ENCODE measurements at regions not wholly inside any gene's neighbourhood (a gene's known extent, or its start where the extent isn't known, plus 50 kb on each side); places are given as distances from the start of the nearest gene placed in this dataset.

- Mint-ChIP-seq H3K9me3 (ENCODE audit: low read depth) (peaks cover 3% of the 10 kb centered on the region), H3K4me3 (no peak overlapping the region), H3K27me3 (no peaks in the 10 kb centered on the region), H3K36me3 (ENCODE audit: low read depth) (no peaks in the 10 kb centered on the region), H3K27ac (no peak overlapping the region), H3K4me1 (no peaks in the 10 kb centered on the region)
- no peak for DNase-seq
- ChIA-PET POLR2A (no interaction called here), CTCF (no interaction called here)
- intact Hi-C loops (cut with DNase I, micrococcal nuclease), result no loop called here
- no peak for ATAC-seq
Measured at GRCh38 chr6:9173229-9173628, 737.9 kb upstream of the SLC35B3 start.

GRCh38 chr6:9172096-9172495, 736.8 kb upstream of the SLC35B3 start:
- no peak overlapping the region for H3K27ac Mint-ChIP-seq
- H3K9me3 Mint-ChIP-seq (ENCODE audit: low read depth), result peaks cover 3% of the 10 kb centered on the region
- no peaks in the 10 kb centered on the region for H3K36me3 Mint-ChIP-seq (ENCODE audit: low read depth)
- CTCF ChIA-PET, result no interaction called here
- H3K4me1 Mint-ChIP-seq, result no peaks in the 10 kb centered on the region
- no peak overlapping the region for H3K4me3 Mint-ChIP-seq
- no peak for DNase-seq
- ATAC-seq, result no peak
- intact Hi-C loops (cut with DNase I, micrococcal nuclease), result no loop called here
- no peaks in the 10 kb centered on the region for H3K27me3 Mint-ChIP-seq
- POLR2A ChIA-PET, result no interaction called here

GRCh38 chr6:9168669-9169068, 733.3 kb upstream of the SLC35B3 start:
- Mint-ChIP-seq H3K9me3 (ENCODE audit: low read depth) (peaks cover 3% of the 10 kb centered on the region), H3K27ac (no peak overlapping the region), H3K4me1 (no peaks in the 10 kb centered on the region), H3K27me3 (no peaks in the 10 kb centered on the region), H3K36me3 (ENCODE audit: low read depth) (no peaks in the 10 kb centered on the region), H3K4me3 (no peak overlapping the region)
- ATAC-seq (no peak), DNase-seq (no peak)
- intact Hi-C loops (cut with DNase I, micrococcal nuclease), result no loop called here
- POLR2A ChIA-PET, result no interaction called here
- CTCF ChIA-PET, result no interaction called here

GRCh38 chr6:9161731-9162130, 726.4 kb upstream of the SLC35B3 start:
- Mint-ChIP-seq H3K9me3 (ENCODE audit: low read depth) (peaks cover 15% of the 10 kb centered on the region), H3K4me3 (no peak overlapping the region), H3K4me1 (no peaks in the 10 kb centered on the region), H3K27ac (no peak overlapping the region), H3K36me3 (ENCODE audit: low read depth) (no peaks in the 10 kb centered on the region), H3K27me3 (peaks cover 4% of the 10 kb centered on the region)
- intact Hi-C loops (cut with DNase I, micrococcal nuclease), result no loop called here
- ChIA-PET POLR2A (no interaction called here), CTCF (no interaction called here)
- DNase-seq (no peak), ATAC-seq (no peak)

GRCh38 chr6:9159051-9159450, 723.7 kb upstream of the SLC35B3 start:
- H3K27ac Mint-ChIP-seq, result no peak overlapping the region
- ATAC-seq (no peak), DNase-seq (no peak)
- intact Hi-C loops (cut with DNase I, micrococcal nuclease), result no loop called here
- CTCF ChIA-PET, result no interaction called here
- no peaks in the 10 kb centered on the region for H3K4me1 Mint-ChIP-seq
- POLR2A ChIA-PET, result no interaction called here
- H3K9me3 Mint-ChIP-seq (ENCODE audit: low read depth), result peaks cover 12% of the 10 kb centered on the region
- H3K27me3 Mint-ChIP-seq, result peaks cover 4% of the 10 kb centered on the region
- no peak overlapping the region for H3K4me3 Mint-ChIP-seq
- H3K36me3 Mint-ChIP-seq (ENCODE audit: low read depth), result no peaks in the 10 kb centered on the region

GRCh38 chr6:9155836-9156235, 720.5 kb upstream of the SLC35B3 start:
- no peaks in the 10 kb centered on the region for H3K4me1 Mint-ChIP-seq
- CTCF ChIA-PET, result no interaction called here
- POLR2A ChIA-PET, result no interaction called here

GRCh38 chr6:9143140-9143539, 707.8 kb upstream of the SLC35B3 start:
- intact Hi-C loops (cut with DNase I, micrococcal nuclease), result no loop called here
- no peak overlapping the region for H3K4me3 Mint-ChIP-seq
- no peak overlapping the region for H3K27ac Mint-ChIP-seq
- no peak for ATAC-seq
- H3K27me3 Mint-ChIP-seq, result peaks cover 3% of the 10 kb centered on the region
- ChIA-PET POLR2A (no interaction called here), CTCF (no interaction called here)
- no peaks in the 10 kb centered on the region for H3K4me1 Mint-ChIP-seq
- DNase-seq, result no peak
- no peaks in the 10 kb centered on the region for H3K9me3 Mint-ChIP-seq (ENCODE audit: low read depth)
- no peaks in the 10 kb centered on the region for H3K36me3 Mint-ChIP-seq (ENCODE audit: low read depth)

More at GRCh38 chr6:9155836-9156235, 720.5 kb upstream of the SLC35B3 start:
- ATAC-seq (no peak), DNase-seq (no peak)
- Mint-ChIP-seq H3K27ac (no peak overlapping the region), H3K4me3 (no peak overlapping the region), H3K27me3 (peaks cover 3% of the 10 kb centered on the region), H3K36me3 (ENCODE audit: low read depth) (no peaks in the 10 kb centered on the region), H3K9me3 (ENCODE audit: low read depth) (no peaks in the 10 kb centered on the region)
- intact Hi-C loops (cut with DNase I, micrococcal nuclease), result no loop called here

- CTCF ChIA-PET, result no interaction called here
- Mint-ChIP-seq H3K27me3 (peaks cover 3% of the 10 kb centered on the region), H3K4me1 (no peaks in the 10 kb centered on the region), H3K4me3 (no peak overlapping the region), H3K27ac (no peak overlapping the region), H3K36me3 (ENCODE audit: low read depth) (no peaks in the 10 kb centered on the region), H3K9me3 (ENCODE audit: low read depth) (no peaks in the 10 kb centered on the region)
- POLR2A ChIA-PET, result no interaction called here
- ATAC-seq (no peak), DNase-seq (no peak)
- intact Hi-C loops (cut with DNase I, micrococcal nuclease), result no loop called here
Measured at GRCh38 chr6:9140951-9141460, 705.7 kb upstream of the SLC35B3 start.

- POLR2A ChIA-PET, result no interaction called here
- ATAC-seq, result no peak
- peaks cover 3% of the 10 kb centered on the region for H3K27me3 Mint-ChIP-seq
- CTCF ChIA-PET, result no interaction called here
- no peak overlapping the region for H3K4me3 Mint-ChIP-seq
- H3K9me3 Mint-ChIP-seq (ENCODE audit: low read depth), result no peaks in the 10 kb centered on the region
- no peak for DNase-seq
- H3K4me1 Mint-ChIP-seq, result no peaks in the 10 kb centered on the region
- intact Hi-C loops (cut with DNase I, micrococcal nuclease), result no loop called here
- no peak overlapping the region for H3K27ac Mint-ChIP-seq
- H3K36me3 Mint-ChIP-seq (ENCODE audit: low read depth), result no peaks in the 10 kb centered on the region
Measured at GRCh38 chr6:9140172-9140571, 704.8 kb upstream of the SLC35B3 start.

- H3K4me3 Mint-ChIP-seq, result no peak overlapping the region
- no peaks in the 10 kb centered on the region for H3K4me1 Mint-ChIP-seq
Measured at GRCh38 chr6:9139746-9140145, 704.4 kb upstream of the SLC35B3 start.

GRCh38 chr6:9138936-9139335, 703.6 kb upstream of the SLC35B3 start:
- Mint-ChIP-seq H3K9me3 (ENCODE audit: low read depth) (no peaks in the 10 kb centered on the region), H3K36me3 (ENCODE audit: low read depth) (no peaks in the 10 kb centered on the region), H3K27me3 (peaks cover 3% of the 10 kb centered on the region), H3K4me1 (no peaks in the 10 kb centered on the region), H3K27ac (no peak overlapping the region), H3K4me3 (no peak overlapping the region)
- ChIA-PET POLR2A (no interaction called here), CTCF (no interaction called here)
- intact Hi-C loops (cut with DNase I, micrococcal nuclease), result no loop called here
- DNase-seq (no peak), ATAC-seq (no peak)

More at GRCh38 chr6:9139746-9140145, 704.4 kb upstream of the SLC35B3 start:
- Mint-ChIP-seq H3K36me3 (ENCODE audit: low read depth) (no peaks in the 10 kb centered on the region), H3K27me3 (peaks cover 3% of the 10 kb centered on the region), H3K27ac (no peak overlapping the region), H3K9me3 (ENCODE audit: low read depth) (no peaks in the 10 kb centered on the region)
- DNase-seq (no peak), ATAC-seq (no peak)
- CTCF ChIA-PET, result no interaction called here
- POLR2A ChIA-PET, result no interaction called here
- intact Hi-C loops (cut with DNase I, micrococcal nuclease), result no loop called here

GRCh38 chr6:9136141-9136822, 700.9 kb upstream of the SLC35B3 start:
- intact Hi-C loops (cut with DNase I, micrococcal nuclease), result no loop called here
- CTCF ChIA-PET, result no interaction called here
- ATAC-seq, result no peak
- no peak for DNase-seq
- Mint-ChIP-seq H3K4me1 (peaks cover 4% of the 10 kb centered on the region), H3K9me3 (ENCODE audit: low read depth) (no peaks in the 10 kb centered on the region), H3K4me3 (no peak overlapping the region), H3K27ac (no peak overlapping the region), H3K36me3 (ENCODE audit: low read depth) (no peaks in the 10 kb centered on the region), H3K27me3 (peaks cover under 1% of the 10 kb centered on the region)
- POLR2A ChIA-PET, result no interaction called here
